ENCODE measurements at regions not wholly inside any gene's neighbourhood (a gene's known extent, or its start where the extent isn't known, plus 50 kb on each side); places are given as distances from the start of the nearest gene placed in this dataset.

DNA sequence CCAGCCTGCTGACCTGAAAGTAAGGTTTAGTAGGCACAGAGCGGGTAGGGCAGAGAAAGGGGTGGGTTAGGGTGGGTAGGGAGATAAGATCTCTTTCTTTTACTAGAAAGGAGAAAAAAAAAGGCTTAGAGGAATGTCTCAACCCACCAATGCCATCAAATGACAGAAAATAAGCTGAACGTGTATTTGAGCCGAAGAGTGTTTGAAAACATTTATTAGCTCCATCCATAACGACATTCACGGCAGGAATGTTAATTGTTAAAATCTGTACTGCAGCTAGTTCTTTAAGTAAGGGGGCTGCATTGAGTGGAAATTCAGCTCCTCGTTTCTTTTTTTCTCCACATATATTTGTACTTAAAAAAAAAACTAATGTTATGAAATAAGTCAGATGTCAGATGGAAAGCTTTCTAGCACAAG is 63.7 kb upstream of the ARID5B start:
- H3K4me2 ChIP-seq (ENCODE audit: insufficient read depth in 1 of 2, low read depth in 2 of 2, low read length in 2 of 2) = no peak overlapping the region
- POLR2A ChIA-PET (ENCODE audit: partially characterized antibody) = no interaction called here
- H2BK120ac ChIP-seq (replicated peaks; ENCODE audit: low read depth, low read length) = no peak overlapping the region

More for the DNA sequence above, 63.7 kb upstream of the ARID5B start:
- H2BK15ac ChIP-seq (ENCODE audit: low read length) = no peak overlapping the region
- H3K4me1 ChIP-seq (replicated peaks in 1 of 4; ENCODE audit: control insufficient read depth in 3 of 4, insufficient read depth in 4 of 4, low read length in 3 of 4) = 0 out of 7 replicates have a peak, but pooled peaks cover 0 to 3% (median 0%) of the 10 kb centered on the region in 4 experiments
- CTCF ChIA-PET (ENCODE audit: partially characterized antibody) = interaction anchor here (0.5 to 9.1 kb wide), 4 partner anchors 10 to 89 kb away, joined by 3 to 120 read pairs (median 3); no protein-coding TSS in a partner anchor
- no peak overlapping the region for H3K14ac ChIP-seq (ENCODE audit: insufficient read length)
- H2BK20ac ChIP-seq (ENCODE audit: low read length) = no peak overlapping the region
- H4K91ac ChIP-seq (replicated peaks; ENCODE audit: insufficient read length, low read length) = no peak overlapping the region
- no peaks in the 10 kb centered on the region for H3K79me2 ChIP-seq (ENCODE audit: control insufficient read depth in 1 of 2, insufficient read depth in 2 of 2, low read length in 2 of 2)
- H2AFZ ChIP-seq (ENCODE audit: low read length) = no peak overlapping the region
- DNase-seq (ENCODE audit: low read depth in 1 of 2, low spot score in 2 of 2) (no peak), FAIRE-seq (no peak)
- no peak overlapping the region for H4K8ac ChIP-seq (ENCODE audit: extremely low read depth, insufficient read depth, low read length)
- no peak overlapping the region for H2BK12ac ChIP-seq (ENCODE audit: low read depth, low read length)
- no peak overlapping the region for H3K4me3 ChIP-seq (ENCODE audit: extremely low read depth in 1 of 4, insufficient read depth in 2 of 4, low read depth in 3 of 4, low read length in 4 of 4)
- H3K56ac ChIP-seq (replicated peaks; ENCODE audit: insufficient read length, low read depth, low read length) = no peak overlapping the region
- H3K4ac ChIP-seq (replicated peaks; ENCODE audit: insufficient read length, low read depth, low read length) = no peak overlapping the region
- no peak overlapping the region for H2AK5ac ChIP-seq (ENCODE audit: low read depth, low read length)
- H3K23me2 ChIP-seq (ENCODE audit: low read depth, low read length) = no peaks in the 10 kb centered on the region
- TF ChIP-seq SIX5 (IDR thresholded peaks at IDR 0.05; ENCODE audit: low read depth, low read length) (no peak), SIN3A (conservative IDR thresholded peaks at IDR 0.05 in 1 of 2, IDR thresholded peaks at IDR 0.05 in 1 of 2; ENCODE audit: low read depth in 1 of 2, low read length in 2 of 2) (no peak), POLR2AphosphoS5 (IDR thresholded peaks at IDR 0.05; ENCODE audit: low read depth, low read length) (no peak), CBX5 (IDR thresholded peaks at IDR 0.05; ENCODE audit: low read depth, low read length) (no peak), TEAD4 (IDR thresholded peaks at IDR 0.05; ENCODE audit: low read depth, low read length) (no peak), YY1 (IDR thresholded peaks at IDR 0.05; ENCODE audit: low read depth, low read length) (no peak), BCL11A (IDR thresholded peaks at IDR 0.05; ENCODE audit: low read depth in 2 of 2, low read length in 2 of 2) (no peak), HDAC2 (IDR thresholded peaks at IDR 0.05; ENCODE audit: borderline replicate concordance in 1 of 2, low read depth in 2 of 2, low read length in 2 of 2) (no peak), GTF2F1 (IDR thresholded peaks at IDR 0.05; ENCODE audit: borderline replicate concordance, low read depth, low read length) (no peak)
- no peak overlapping the region for H2BK5ac ChIP-seq (ENCODE audit: low read depth, low read length)
- H4K20me1 ChIP-seq (replicated peaks in 1 of 2; ENCODE audit: control insufficient read depth in 1 of 2, insufficient read depth in 2 of 2, low read length in 2 of 2) = no peaks in the 10 kb centered on the region
- no peak overlapping the region for H3K18ac ChIP-seq (ENCODE audit: extremely low read depth, low read length)
- no peak overlapping the region for H4K5ac ChIP-seq (ENCODE audit: insufficient read length, low read depth, low read length)
- H3K79me1 ChIP-seq (ENCODE audit: low read depth, low read length) = no peaks in the 10 kb centered on the region
- WGBS, 2 experiments (ENCODE audit: extremely low coverage in 1 of 2, insufficient coverage in 1 of 2, insufficient read length in 1 of 2, insufficient replicate concordance in 2 of 2, low coverage in 1 of 2, low lambda C conversion rate in 2 of 2, missing lambda C conversion rate in 1 of 2) = 78% methylated on average over 6 of the region's 6 CpGs; no CpG with 5 or more reads in 1 of the 2 experiments
- H3K27me3 ChIP-seq (replicated peaks in 1 of 4; ENCODE audit: control insufficient read depth in 3 of 4, extremely low read depth in 1 of 4, insufficient read depth in 3 of 4, low read length in 3 of 4) = peaks cover 2 to 10% (median 3%) of the 10 kb centered on the region in 4 experiments; a peak in 4 of 7 replicates
- no peak overlapping the region for H3K9ac ChIP-seq (replicated peaks in 1 of 4; ENCODE audit: extremely low read depth in 1 of 4, low read depth in 3 of 4, low read length in 3 of 4)
- no peak overlapping the region for H3K23ac ChIP-seq (ENCODE audit: insufficient read length)
- H3K9me3 ChIP-seq (ENCODE audit: insufficient read depth in 2 of 2, low read depth in 1 of 2, low read length in 1 of 2) = no peaks in the 10 kb centered on the region
- H3K36me3 ChIP-seq (ENCODE audit: control insufficient read depth in 2 of 4, insufficient read depth in 4 of 4, low read length in 3 of 4) = no peaks in the 10 kb centered on the region
- H3K27ac ChIP-seq (ENCODE audit: low read depth, low read length) = no peak overlapping the region
